Smooth muscle cell (in vitro differentiated cells): ENCODE measurements at regions not wholly inside any gene's neighbourhood (a gene's known extent, or its start where the extent isn't known, plus 50 kb on each side); places are given as distances from the start of the nearest gene placed in this dataset.

Experiments used
- DNase-seq: peaks from one replicate; lab custom pipeline; 2025; ENCODE audit not compliant: unreplicated experiment; lab: John Stamatoyannopoulos, UW
- H2AFZ ChIP-seq: fragments of 200-600 bp; sonication (generic); 2 replicates; pipeline ENCODE4 v1.6.0; 2016; ENCODE audit warnings: antibody characterized with exemption, low read depth, mild to moderate bottlenecking
- H3F3A ChIP-seq: fragments of 200-600 bp; sonication (generic); 2 replicates; pipeline ENCODE4 v1.6.0; 2017; ENCODE audit warnings: antibody characterized with exemption, low read depth
- H3K27ac ChIP-seq: fragments of 200-600 bp; sonication (generic); 2 replicates; pipeline ENCODE4 v1.5.1; 2016; ENCODE audit warnings: low read depth, mild to moderate bottlenecking
- H3K27me3 ChIP-seq: fragments of 200-600 bp; sonication (generic); 2 replicates; pipeline ENCODE4 v1.6.1; 2016; ENCODE audit warnings: low read depth, mild to moderate bottlenecking
- H3K36me3 ChIP-seq: fragments of 200-600 bp; sonication (generic); 2 replicates; pipeline ENCODE4 v1.5.1; 2016; ENCODE audit warnings: low read depth
- H3K4me1 ChIP-seq: fragments of 200-600 bp; sonication (generic); 2 replicates; pipeline ENCODE4 v1.5.1; 2016; ENCODE audit warnings: low read depth
- H3K4me2 ChIP-seq: fragments of 200-600 bp; sonication (generic); 2 replicates; pipeline ENCODE4 v1.6.0; 2016; ENCODE audit warnings: mild to moderate bottlenecking
- H3K4me3 ChIP-seq: fragments of 200-600 bp; sonication (generic); 2 replicates; pipeline ENCODE4 v1.5.1; 2016; ENCODE audit warnings: mild to moderate bottlenecking
- H3K79me2 ChIP-seq: fragments of 200-600 bp; sonication (generic); 2 replicates; pipeline ENCODE4 v1.6.0; 2016; ENCODE audit warnings: low read depth, mild to moderate bottlenecking
- H3K9ac ChIP-seq: fragments of 200-600 bp; sonication (generic); 2 replicates; pipeline ENCODE4 v1.6.0; 2016; ENCODE audit warnings: low read depth
- H3K9me3 ChIP-seq: fragments of 200-600 bp; sonication (generic); replicated peaks from 2 replicates; pipeline ENCODE4 v1.5.1; 2016; ENCODE audit warnings: low read depth
- H4K20me1 ChIP-seq: fragments of 200-600 bp; sonication (generic); 2 replicates; pipeline ENCODE4 v1.6.0; 2016; ENCODE audit warnings: low read depth
- CTCF ChIP-seq: fragments of 200-600 bp; sonication (generic); IDR thresholded peaks from 2 replicates; pipeline ENCODE4 v1.5.1; 2017; ENCODE audit warnings: borderline replicate concordance, mild to moderate bottlenecking, antibody characterized with exemption; ENCODE audit not compliant: insufficient read depth, poor library complexity, severe bottlenecking
- WGBS: methylation state at CpG from one replicate; pipeline ENCODE4 v1.1.7; 2016; ENCODE audit warnings: low lambda C conversion rate; 5-methylcytosine and 5-hydroxymethylcytosine counted together

GRCh38 chr3:104642827-104643226, 723.9 kb upstream of the ALCAM start:
- H3K9me3 ChIP-seq = no peaks in the 10 kb centered on the region
- no peaks in the 10 kb centered on the region for H3F3A ChIP-seq
- no peak for DNase-seq
- no peak overlapping the region for H3K4me3 ChIP-seq
- no peaks in the 10 kb centered on the region for H3K79me2 ChIP-seq
- TF ChIP-seq CTCF = no peak
- no peak overlapping the region for H3K9ac ChIP-seq
- no peaks in the 10 kb centered on the region for H3K4me1 ChIP-seq
- H3K27me3 ChIP-seq = no peaks in the 10 kb centered on the region
- no peaks in the 10 kb centered on the region for H3K36me3 ChIP-seq
- H3K4me2 ChIP-seq = no peak overlapping the region
- no peak overlapping the region for H2AFZ ChIP-seq
- no peaks in the 10 kb centered on the region for H4K20me1 ChIP-seq
- no peak overlapping the region for H3K27ac ChIP-seq

DNA sequence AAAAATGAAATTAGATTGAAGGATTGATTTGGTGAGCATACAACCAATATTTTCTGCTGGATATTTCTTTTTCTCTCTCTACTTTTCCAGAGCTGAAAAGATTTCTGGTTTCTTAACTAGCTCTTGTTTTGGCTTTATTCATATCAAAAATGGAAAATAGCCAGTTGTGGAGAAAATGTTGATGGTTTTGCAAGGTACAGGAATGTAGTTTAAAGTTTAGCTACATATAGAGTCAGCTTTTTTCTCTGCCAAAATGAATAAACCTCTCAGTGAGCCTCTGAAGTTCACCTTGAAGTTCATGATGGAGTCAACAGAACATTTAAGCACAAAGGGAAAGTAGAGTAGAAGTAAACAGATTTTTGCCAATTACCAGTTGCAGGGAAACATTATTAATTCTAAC, 720.5 kb upstream of the ALCAM start:
- Histone ChIP-seq H3K4me3 (no peak overlapping the region), H2AFZ (peak overlapping the region; percentile 5), H3F3A (no peaks in the 10 kb centered on the region), H3K4me1 (no peaks in the 10 kb centered on the region), H3K9me3 (no peaks in the 10 kb centered on the region), H3K27ac (no peak overlapping the region), H3K27me3 (no peaks in the 10 kb centered on the region), H3K4me2 (no peak overlapping the region), H4K20me1 (no peaks in the 10 kb centered on the region), H3K36me3 (no peaks in the 10 kb centered on the region), H3K9ac (no peak overlapping the region), H3K79me2 (no peaks in the 10 kb centered on the region)
- DNase-seq = no peak
- no peak for TF ChIP-seq CTCF

DNA sequence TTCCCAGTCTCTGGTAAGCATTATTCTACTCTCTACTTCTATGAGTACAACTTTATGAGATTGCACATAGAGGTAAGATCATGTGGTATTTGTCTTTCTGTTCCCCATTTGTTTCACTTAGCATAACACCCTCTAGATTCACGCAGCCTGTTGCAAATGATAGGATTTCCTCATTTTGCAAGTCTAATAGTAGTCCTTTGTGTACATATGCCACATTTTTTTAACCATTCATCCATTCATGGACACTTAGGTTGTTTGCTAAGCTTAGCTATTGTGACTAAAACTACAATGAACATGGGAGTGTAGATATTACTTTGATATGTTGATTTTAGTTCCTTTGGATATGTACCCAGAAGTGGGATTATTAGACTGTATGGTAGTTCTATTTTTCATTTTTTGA, 717.9 kb upstream of the ALCAM start:
- no peaks in the 10 kb centered on the region for H3K36me3 ChIP-seq
- H3K27ac ChIP-seq = no peak overlapping the region
- H3K9me3 ChIP-seq = no peaks in the 10 kb centered on the region
- H3K79me2 ChIP-seq = no peaks in the 10 kb centered on the region
- TF ChIP-seq CTCF = no peak
- H4K20me1 ChIP-seq = no peaks in the 10 kb centered on the region
- no peak overlapping the region for H3K4me2 ChIP-seq
- no peak overlapping the region for H2AFZ ChIP-seq
- H3K4me1 ChIP-seq = no peaks in the 10 kb centered on the region
- H3K4me3 ChIP-seq = no peak overlapping the region
- no peaks in the 10 kb centered on the region for H3K27me3 ChIP-seq
- no peaks in the 10 kb centered on the region for H3F3A ChIP-seq
- 85% methylated on average over 1 of the region's 1 CpG for WGBS
- H3K9ac ChIP-seq = no peak overlapping the region
- DNase-seq = no peak

GRCh38 chr3:104669083-104669482, 697.6 kb upstream of the ALCAM start:
- no peaks in the 10 kb centered on the region for H3F3A ChIP-seq
- H3K36me3 ChIP-seq = no peaks in the 10 kb centered on the region
- H3K79me2 ChIP-seq = no peaks in the 10 kb centered on the region
- H3K27me3 ChIP-seq = no peaks in the 10 kb centered on the region
- no peak for TF ChIP-seq CTCF
- H3K4me2 ChIP-seq = no peak overlapping the region
- no peaks in the 10 kb centered on the region for H3K4me1 ChIP-seq
- no peaks in the 10 kb centered on the region for H4K20me1 ChIP-seq
- H3K4me3 ChIP-seq = no peak overlapping the region
- no peaks in the 10 kb centered on the region for H3K9me3 ChIP-seq
- no peak overlapping the region for H3K27ac ChIP-seq
- no peak overlapping the region for H3K9ac ChIP-seq
- WGBS = 78% methylated on average over 5 of the region's 5 CpGs
- DNase-seq = no peak
- no peak overlapping the region for H2AFZ ChIP-seq
